ENCODE measurements at regions not wholly inside any gene's neighbourhood (a gene's known extent, or its start where the extent isn't known, plus 50 kb on each side); places are given as distances from the start of the nearest gene placed in this dataset.

DNA sequence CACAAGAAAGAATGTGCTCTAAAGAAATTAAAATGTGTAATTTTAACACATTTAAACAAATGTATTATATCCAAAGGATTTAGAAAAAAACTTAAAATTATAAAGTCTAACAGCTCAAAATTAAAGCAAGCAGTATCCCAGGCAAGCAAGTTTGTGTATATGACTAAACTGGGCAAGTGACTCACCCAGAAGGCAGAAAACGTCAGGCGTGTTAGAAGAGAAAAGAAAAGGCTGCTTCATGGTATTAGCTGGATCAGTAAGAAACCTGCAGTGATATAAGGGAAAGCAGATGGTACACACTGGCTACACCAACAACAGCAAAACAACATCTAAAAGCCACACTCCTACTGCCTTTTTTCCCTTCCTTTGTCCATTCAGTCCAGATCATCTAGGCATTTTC, 250.6 kb upstream of the NDST3 start:
- no peaks in the 10 kb centered on the region for H3F3A ChIP-seq (ENCODE audit: insufficient read depth, low read depth)
- H3K9me2 ChIP-seq (ENCODE audit: insufficient read depth): no peaks in the 10 kb centered on the region
- H3K4me3 ChIP-seq: no peak overlapping the region
- H3K36me3 ChIP-seq (ENCODE audit: low read depth): no peaks in the 10 kb centered on the region
- H3K4me2 ChIP-seq: no peak overlapping the region
- no peak overlapping the region for H3K27ac ChIP-seq
- H4K20me1 ChIP-seq (ENCODE audit: insufficient read depth): no peaks in the 10 kb centered on the region
- no peaks in the 10 kb centered on the region for H3K79me2 ChIP-seq (ENCODE audit: low read depth)
- no TSS peak for BruUV-seq (replicated peaks)
- no peaks in the 10 kb centered on the region for H3K9me3 ChIP-seq (ENCODE audit: insufficient read depth, low read depth)
- H3K27me3 ChIP-seq (ENCODE audit: insufficient read depth, low read depth): no peaks in the 10 kb centered on the region
- H2AFZ ChIP-seq: no peak overlapping the region
- POLR2A ChIA-PET (ENCODE audit: unreplicated experiment): no interaction called here
- CTCF ChIA-PET: no interaction called here
- H3K4me1 ChIP-seq (replicated peaks; ENCODE audit: insufficient read depth): no peaks in the 10 kb centered on the region
- DNase-seq: no peak
- intact Hi-C loops (cut with micrococcal nuclease; ENCODE audit: unreplicated experiment): no loop called here
- TF ChIP-seq EZH2 (IDR thresholded peaks at IDR 0.05; ENCODE audit: low read depth): no peak
- no peak for TF ChIP-seq CTCF (conservative IDR thresholded peaks at IDR 0.05)

DNA sequence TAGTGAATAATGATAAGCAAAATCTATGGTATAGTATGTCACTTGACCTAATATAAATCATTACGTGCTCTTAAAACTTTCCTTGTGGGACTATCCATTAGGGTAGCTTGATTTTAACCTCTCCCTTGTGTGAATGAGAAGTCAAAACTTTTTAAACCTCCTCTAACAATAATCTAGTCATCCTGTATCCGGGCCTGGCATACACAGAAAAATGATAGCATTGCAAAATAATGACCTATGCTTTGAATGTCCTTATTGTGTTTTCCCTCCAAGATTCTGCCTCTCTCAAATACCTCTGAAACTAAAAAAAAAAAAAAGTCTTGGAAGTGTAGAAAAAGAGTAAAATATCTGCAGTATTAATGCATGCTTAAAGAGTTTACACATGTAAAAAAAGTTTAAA, 250.0 kb upstream of the NDST3 start:
- Histone ChIP-seq H3K4me3 (no peak overlapping the region), H3K27ac (no peak overlapping the region), H4K20me1 (ENCODE audit: insufficient read depth) (no peaks in the 10 kb centered on the region), H3K9me2 (ENCODE audit: insufficient read depth) (no peaks in the 10 kb centered on the region), H2AFZ (no peak overlapping the region), H3K9me3 (ENCODE audit: insufficient read depth, low read depth) (no peaks in the 10 kb centered on the region), H3K36me3 (ENCODE audit: low read depth) (no peaks in the 10 kb centered on the region), H3K4me2 (no peak overlapping the region), H3K4me1 (replicated peaks; ENCODE audit: insufficient read depth) (no peaks in the 10 kb centered on the region), H3K79me2 (ENCODE audit: low read depth) (no peaks in the 10 kb centered on the region), H3F3A (ENCODE audit: insufficient read depth, low read depth) (no peaks in the 10 kb centered on the region), H3K27me3 (ENCODE audit: insufficient read depth, low read depth) (no peaks in the 10 kb centered on the region)
- ChIA-PET CTCF (no interaction called here), POLR2A (ENCODE audit: unreplicated experiment) (no interaction called here)
- intact Hi-C loops (cut with micrococcal nuclease; ENCODE audit: unreplicated experiment): no loop called here
- no peak for TF ChIP-seq EZH2 (IDR thresholded peaks at IDR 0.05; ENCODE audit: low read depth)
- TF ChIP-seq CTCF (conservative IDR thresholded peaks at IDR 0.05): no peak
- no TSS peak for BruUV-seq (replicated peaks)
- DNase-seq: no peak

DNA sequence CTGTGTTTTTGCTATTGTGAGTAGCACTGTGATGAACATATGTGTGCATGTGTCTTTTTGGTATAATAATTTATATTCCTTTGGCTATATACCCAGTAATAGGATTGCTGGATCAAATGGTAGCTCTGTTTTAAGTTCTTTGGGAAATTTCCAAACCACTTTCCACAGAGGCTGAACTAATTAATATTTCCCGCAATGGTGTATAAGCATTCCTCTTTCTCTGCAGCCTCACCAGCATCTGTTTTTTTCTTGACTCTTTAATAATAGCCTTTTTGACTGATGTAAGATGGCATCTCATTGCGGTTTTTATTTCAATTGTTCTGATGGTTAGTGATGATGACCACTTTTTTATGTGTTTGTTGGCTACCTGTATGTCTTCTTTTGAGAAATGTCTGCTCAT, 247.7 kb upstream of the NDST3 start:
- H3K4me2 ChIP-seq: no peak overlapping the region
- H3F3A ChIP-seq (ENCODE audit: insufficient read depth, low read depth): no peaks in the 10 kb centered on the region
- TF ChIP-seq EZH2 (IDR thresholded peaks at IDR 0.05; ENCODE audit: low read depth) (no peak), CTCF (conservative IDR thresholded peaks at IDR 0.05) (no peak)
- H3K27me3 ChIP-seq (ENCODE audit: insufficient read depth, low read depth): no peaks in the 10 kb centered on the region
- H3K79me2 ChIP-seq (ENCODE audit: low read depth): no peaks in the 10 kb centered on the region
- H3K9me3 ChIP-seq (ENCODE audit: insufficient read depth, low read depth): no peaks in the 10 kb centered on the region
- no peak for DNase-seq
- no peaks in the 10 kb centered on the region for H4K20me1 ChIP-seq (ENCODE audit: insufficient read depth)
- no peaks in the 10 kb centered on the region for H3K36me3 ChIP-seq (ENCODE audit: low read depth)
- H3K4me1 ChIP-seq (replicated peaks; ENCODE audit: insufficient read depth): no peaks in the 10 kb centered on the region
- H3K4me3 ChIP-seq: no peak overlapping the region
- POLR2A ChIA-PET (ENCODE audit: unreplicated experiment): no interaction called here
- CTCF ChIA-PET: no interaction called here
- no peak overlapping the region for H3K27ac ChIP-seq
- H3K9me2 ChIP-seq (ENCODE audit: insufficient read depth): no peaks in the 10 kb centered on the region
- no peak overlapping the region for H2AFZ ChIP-seq
- no TSS peak for BruUV-seq (replicated peaks)
- intact Hi-C loops (cut with micrococcal nuclease; ENCODE audit: unreplicated experiment): no loop called here

All from PC-9 (cell line).